BE2C (cell line): ENCODE measurements at regions not wholly inside any gene's neighbourhood (a gene's known extent, or its start where the extent isn't known, plus 50 kb on each side); places are given as distances from the start of the nearest gene placed in this dataset.

Source experiments
- DNase-seq: peaks from one replicate; pipeline ENCODE4 v3.0.0-alpha.2; 2020
- H3K27me3 ChIP-seq: fragments of 250-450 bp; sonication (Bioruptor Pico); 2 replicates; pipeline ENCODE4 v1.5.1; 2020; ENCODE audit warnings: mild to moderate bottlenecking
- H3K36me3 ChIP-seq: fragments of 250-450 bp; sonication (Bioruptor Pico); 2 replicates; pipeline ENCODE4 v1.5.1; 2020; ENCODE audit warnings: mild to moderate bottlenecking
- H3K4me1 ChIP-seq: fragments of 250-450 bp; sonication (Bioruptor Pico); 2 replicates; pipeline ENCODE4 v1.5.1; 2020
- H3K4me3 ChIP-seq: 2 replicates; pipeline ENCODE4 v1.5.1; 2011; ENCODE audit warnings: low read depth, low read length
- H3K9me3 ChIP-seq: fragments of 250-450 bp; sonication (Bioruptor Pico); 2 replicates; pipeline ENCODE4 v1.5.1; 2020
- TF ChIP-seq, protein P1 (sequence below): IDR thresholded peaks from 2 replicates; pipeline ENCODE4 v1.5.1; 2012; ENCODE audit warnings: mild to moderate bottlenecking, low read depth, low read length

DNA sequence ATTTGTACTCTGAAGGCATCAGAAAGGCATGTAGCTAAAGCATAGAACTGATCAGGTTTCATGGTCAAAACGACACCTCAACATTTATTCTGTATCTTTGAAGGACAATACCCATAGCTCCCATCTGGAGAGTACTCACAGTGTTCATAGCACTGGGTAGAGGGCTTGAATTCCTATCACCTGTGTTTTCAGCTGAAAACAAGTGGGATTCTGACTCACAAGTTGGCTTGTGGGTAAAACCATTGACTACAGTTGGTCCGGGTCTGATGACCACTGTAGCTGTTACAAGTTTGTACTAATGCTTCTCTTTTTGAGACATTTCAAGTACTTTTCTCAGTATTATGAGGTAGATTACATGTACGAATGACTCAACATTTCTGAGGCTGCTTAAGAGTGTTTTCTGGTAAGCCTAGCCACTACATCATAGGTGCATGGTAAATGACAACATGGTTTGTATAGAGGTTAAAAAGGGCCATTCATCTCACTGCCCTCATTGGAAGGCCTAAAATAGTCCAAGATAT lies 68.6 kb upstream of the PELI1 start:
- H3K4me3 ChIP-seq, result no peak overlapping the region
- no peaks in the 10 kb centered on the region for H3K27me3 ChIP-seq
- TF ChIP-seq, protein P1, sequence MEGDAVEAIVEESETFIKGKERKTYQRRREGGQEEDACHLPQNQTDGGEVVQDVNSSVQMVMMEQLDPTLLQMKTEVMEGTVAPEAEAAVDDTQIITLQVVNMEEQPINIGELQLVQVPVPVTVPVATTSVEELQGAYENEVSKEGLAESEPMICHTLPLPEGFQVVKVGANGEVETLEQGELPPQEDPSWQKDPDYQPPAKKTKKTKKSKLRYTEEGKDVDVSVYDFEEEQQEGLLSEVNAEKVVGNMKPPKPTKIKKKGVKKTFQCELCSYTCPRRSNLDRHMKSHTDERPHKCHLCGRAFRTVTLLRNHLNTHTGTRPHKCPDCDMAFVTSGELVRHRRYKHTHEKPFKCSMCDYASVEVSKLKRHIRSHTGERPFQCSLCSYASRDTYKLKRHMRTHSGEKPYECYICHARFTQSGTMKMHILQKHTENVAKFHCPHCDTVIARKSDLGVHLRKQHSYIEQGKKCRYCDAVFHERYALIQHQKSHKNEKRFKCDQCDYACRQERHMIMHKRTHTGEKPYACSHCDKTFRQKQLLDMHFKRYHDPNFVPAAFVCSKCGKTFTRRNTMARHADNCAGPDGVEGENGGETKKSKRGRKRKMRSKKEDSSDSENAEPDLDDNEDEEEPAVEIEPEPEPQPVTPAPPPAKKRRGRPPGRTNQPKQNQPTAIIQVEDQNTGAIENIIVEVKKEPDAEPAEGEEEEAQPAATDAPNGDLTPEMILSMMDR, result no peak
- no peaks in the 10 kb centered on the region for H3K4me1 ChIP-seq
- H3K9me3 ChIP-seq, result no peaks in the 10 kb centered on the region
- DNase-seq, result no peak
- H3K36me3 ChIP-seq, result no peaks in the 10 kb centered on the region

DNA sequence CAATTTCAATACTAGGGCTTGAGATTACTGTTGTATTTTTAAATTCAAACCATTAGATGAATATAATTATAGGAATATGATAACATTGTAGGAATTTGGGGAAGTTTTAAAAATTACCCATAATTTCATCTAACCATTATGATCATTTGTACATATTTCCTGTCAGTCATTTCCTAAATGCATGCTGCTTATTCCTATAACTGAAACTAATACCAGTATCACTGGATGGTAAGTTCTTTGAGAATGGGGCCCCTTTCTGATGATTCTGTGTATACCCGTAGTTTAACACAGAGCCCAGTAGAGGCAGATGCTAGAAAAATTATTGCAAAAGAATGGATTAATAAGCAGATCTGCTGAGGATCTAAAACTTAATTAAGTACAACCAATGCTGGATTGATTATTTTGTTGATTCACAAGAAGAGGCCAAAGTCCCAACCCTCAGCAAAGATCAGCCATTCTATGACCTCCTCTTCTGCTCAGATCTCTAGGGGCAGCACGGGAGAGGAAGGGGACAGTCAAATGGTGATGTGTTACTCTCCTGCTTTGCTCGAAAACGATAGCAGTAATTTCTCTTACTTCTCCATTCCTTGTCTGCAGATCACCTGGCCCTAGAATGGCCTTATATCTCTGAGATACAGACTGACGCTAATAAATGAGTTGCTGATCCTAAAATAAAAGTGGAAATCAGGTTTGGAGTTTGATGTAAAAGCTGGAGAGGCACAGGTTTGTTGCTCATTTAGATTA lies 69.5 kb upstream of the PELI1 start:
- no peaks in the 10 kb centered on the region for H3K36me3 ChIP-seq
- H3K9me3 ChIP-seq, result no peaks in the 10 kb centered on the region
- H3K4me1 ChIP-seq, result no peaks in the 10 kb centered on the region
- H3K4me3 ChIP-seq, result no peak overlapping the region
- DNase-seq, result no peak
- no peaks in the 10 kb centered on the region for H3K27me3 ChIP-seq
- TF ChIP-seq, protein P1, result no peak

DNA sequence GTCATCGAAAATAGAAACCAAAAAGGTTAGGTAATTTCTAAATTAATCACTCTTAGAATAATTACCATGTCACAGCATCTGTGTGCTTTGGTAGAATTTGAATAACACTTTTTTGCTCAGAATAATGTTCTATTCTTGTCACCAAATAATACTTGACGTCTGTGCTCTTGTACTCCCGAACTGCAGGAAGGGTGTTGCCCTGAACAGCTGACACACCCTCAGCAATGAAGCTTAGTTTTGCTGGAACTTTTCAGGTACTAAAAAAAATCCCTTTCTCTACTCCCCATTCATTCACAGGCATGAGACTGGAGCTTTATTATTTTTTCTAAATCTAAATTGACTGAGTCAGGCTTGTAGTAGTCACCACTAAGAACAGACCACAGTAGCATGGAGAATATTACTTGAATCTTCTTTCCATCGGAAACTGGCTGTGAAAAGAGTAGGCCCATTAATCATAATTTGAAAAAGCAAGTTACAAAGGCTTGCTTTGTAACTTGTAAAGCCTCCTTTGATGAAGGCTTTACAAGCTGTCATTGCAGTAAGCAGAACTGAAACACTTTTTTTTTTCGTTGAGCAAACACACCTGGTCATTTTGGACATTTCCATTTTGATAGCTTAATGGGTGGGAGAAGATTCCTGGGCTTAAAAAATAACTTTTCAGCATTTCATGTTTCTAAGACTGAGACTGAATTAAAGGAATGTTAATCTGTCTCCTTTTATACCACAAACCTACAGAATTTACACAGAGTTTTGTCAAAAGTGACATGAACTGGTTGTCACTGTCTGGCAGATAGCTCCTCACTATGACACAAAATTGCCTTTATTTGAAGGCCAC lies 70.3 kb upstream of the PELI1 start:
- Histone ChIP-seq H3K9me3 (no peaks in the 10 kb centered on the region), H3K27me3 (no peaks in the 10 kb centered on the region), H3K4me1 (no peaks in the 10 kb centered on the region), H3K4me3 (no peak overlapping the region), H3K36me3 (no peaks in the 10 kb centered on the region)
- no peak for DNase-seq
- TF ChIP-seq, protein P1, result no peak

DNA sequence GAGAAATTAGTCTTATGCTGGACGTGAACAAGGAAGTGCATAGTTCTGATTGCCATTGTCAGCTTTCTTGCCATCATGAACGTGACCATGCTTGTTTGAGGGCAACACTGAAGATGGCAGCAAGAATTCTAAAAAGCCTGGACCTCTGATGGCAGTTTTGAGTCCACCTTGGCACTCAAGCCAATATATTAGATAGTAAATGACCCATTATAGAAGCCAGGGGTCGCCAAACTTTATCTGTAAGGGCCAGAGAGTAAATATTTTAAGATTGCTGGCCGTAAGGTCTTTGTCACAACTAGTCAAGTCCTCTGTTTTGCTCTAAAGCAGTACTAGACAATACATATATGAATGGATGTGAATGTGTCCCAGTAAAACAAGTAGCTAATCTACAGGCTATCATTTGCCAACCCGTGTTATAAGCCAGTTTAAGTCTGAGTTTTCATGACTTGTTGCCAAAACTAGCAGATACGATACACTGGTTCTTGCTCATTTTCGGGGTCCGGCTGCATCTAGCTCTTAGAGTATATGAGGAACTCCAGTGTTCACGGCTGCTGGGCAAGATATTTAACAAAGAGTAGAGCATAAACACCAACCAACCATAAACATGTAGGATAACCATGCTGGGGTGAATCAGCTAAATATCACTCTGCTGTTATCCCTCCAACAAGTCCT lies 73.1 kb upstream of the PELI1 start:
- Histone ChIP-seq H3K27me3 (no peaks in the 10 kb centered on the region), H3K9me3 (no peaks in the 10 kb centered on the region), H3K4me1 (no peaks in the 10 kb centered on the region), H3K4me3 (no peak overlapping the region), H3K36me3 (no peaks in the 10 kb centered on the region)
- TF ChIP-seq, protein P1, result no peak
- DNase-seq, result no peak

DNA sequence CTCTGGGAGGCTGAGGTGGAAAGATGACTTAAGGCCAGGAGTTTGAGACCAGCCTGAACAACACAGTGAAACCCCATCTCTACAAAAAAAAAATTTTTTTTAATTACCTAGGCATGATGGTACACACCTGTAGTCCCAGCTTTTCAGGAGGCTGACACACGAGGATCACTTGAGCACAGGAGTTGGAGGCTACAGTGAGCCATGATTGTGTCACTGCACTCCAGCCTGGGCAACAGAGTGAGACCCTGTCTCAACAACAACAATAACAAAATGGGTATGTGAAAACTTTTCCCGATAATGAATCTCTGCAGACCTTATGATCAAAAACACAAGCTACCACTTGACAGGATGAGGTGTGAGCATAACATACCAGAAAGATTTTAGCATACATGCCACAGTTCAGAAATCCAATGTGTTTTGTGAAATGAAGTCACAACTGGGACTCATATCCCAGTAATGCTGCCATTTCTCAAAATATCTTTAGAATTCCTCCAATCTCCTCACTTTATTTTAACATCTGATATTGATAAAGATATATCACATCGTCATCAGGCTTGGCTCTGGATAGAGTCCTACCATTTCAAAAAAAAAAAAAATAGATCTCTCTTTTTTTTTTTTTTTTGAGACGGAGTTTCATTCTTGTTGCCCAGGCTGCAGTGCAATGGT lies 74.0 kb upstream of the PELI1 start:
- Histone ChIP-seq H3K4me3 (no peak overlapping the region), H3K9me3 (no peaks in the 10 kb centered on the region), H3K36me3 (no peaks in the 10 kb centered on the region), H3K4me1 (no peaks in the 10 kb centered on the region), H3K27me3 (no peaks in the 10 kb centered on the region)
- TF ChIP-seq, protein P1, result no peak
- DNase-seq, result no peak
